Testis (tissue), 2 donors: ENCODE measurements at regions not wholly inside any gene's neighbourhood (a gene's known extent, or its start where the extent isn't known, plus 50 kb on each side); places are given as distances from the start of the nearest gene placed in this dataset.

Experiments
- DNase-seq: peaks from one replicate; pipeline ENCODE4 v3.0.0-alpha.2; 2019
- H3K27ac ChIP-seq, 2 donors: fragments of 200-600 bp; sonication (generic); one replicate each; pipeline ENCODE4 v1.5.1; 2019
- H3K27me3 ChIP-seq: fragments of 200-600 bp; sonication (generic); one replicate; pipeline ENCODE4 v1.5.1; 2019
- H3K36me3 ChIP-seq: fragments of 200-600 bp; sonication (generic); one replicate; pipeline ENCODE4 v1.5.1; 2017; ENCODE audit warnings: low read depth; ENCODE audit errors: missing control alignments
- H3K4me1 ChIP-seq: fragments of 200-600 bp; sonication (generic); one replicate; pipeline ENCODE4 v1.5.1; 2019
- H3K4me3 ChIP-seq, 2 donors: fragments of 200-600 bp; sonication (generic); one replicate each; pipeline ENCODE4 v1.5.1; 2017 to 2019
- H3K9me3 ChIP-seq: fragments of 200-600 bp; sonication (generic); one replicate; pipeline ENCODE4 v1.5.1; 2017
- CTCF ChIP-seq, 3 experiments: fragments of 450-650 bp in 2 of 3; fragments of 200-600 bp in 1 of 3; sonication (generic) in 1 of 3; IDR thresholded peaks; one replicate each; pipeline ENCODE4 v1.5.1; 2016 to 2019; ENCODE audit warnings: antibody characterized with exemption in 3 of 3, mild to moderate bottlenecking in 2 of 3, moderate library complexity in 1 of 3
- POLR2A ChIP-seq: fragments of 450-650 bp; IDR thresholded peaks from one replicate; pipeline ENCODE4 v1.6.1; 2017; ENCODE audit warnings: antibody characterized with exemption, mild to moderate bottlenecking, moderate library complexity
- WGBS, 2 donors: methylation state at CpG; one replicate each; pipeline ENCODE4 v1.1.5; 2018; 5-methylcytosine and 5-hydroxymethylcytosine counted together
- intact Hi-C: fragments of 100-400 bp; cut with DNase I; formaldehyde crosslinking; loops from one replicate; pipeline ENCODE4 v1.15.1; 2023; ENCODE audit warnings: low total_unique reads

DNA sequence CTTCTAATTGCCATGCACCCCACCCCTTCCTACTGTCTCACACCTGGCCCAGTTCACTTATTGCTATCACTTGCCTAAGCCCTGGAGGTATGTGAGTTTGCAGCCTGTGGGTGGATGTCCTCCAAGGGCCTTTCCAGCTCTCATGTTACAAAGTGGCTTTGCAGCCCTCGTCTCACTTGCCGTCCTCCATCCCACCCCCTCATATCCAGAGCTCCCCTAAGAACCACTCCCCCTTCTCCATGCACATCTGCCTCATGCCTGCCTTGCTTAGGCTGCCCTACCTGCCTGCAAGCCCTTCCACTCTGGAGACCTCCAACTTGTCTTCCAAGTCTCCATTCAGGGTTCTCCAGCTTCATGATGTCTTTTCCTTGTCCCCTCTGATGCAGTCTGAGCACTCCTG lies 119.4 kb upstream of the NLRP1 start:
- H3K4me1 ChIP-seq, result no peaks in the 10 kb centered on the region
- H3K36me3 ChIP-seq, result no peaks in the 10 kb centered on the region
- TF ChIP-seq CTCF (IDR thresholded peaks at IDR 0.05), result no peak
- no peak for TF ChIP-seq POLR2A
- WGBS, 2 donors, result 31 to 44% methylated on average over 2 of the region's 2 CpGs
- no peak overlapping the region for H3K4me3 ChIP-seq
- no peaks in the 10 kb centered on the region for H3K9me3 ChIP-seq
- DNase-seq, result no peak
- intact Hi-C loops, result no loop called here
- no peak overlapping the region for H3K27ac ChIP-seq
- no peaks in the 10 kb centered on the region for H3K27me3 ChIP-seq

DNA sequence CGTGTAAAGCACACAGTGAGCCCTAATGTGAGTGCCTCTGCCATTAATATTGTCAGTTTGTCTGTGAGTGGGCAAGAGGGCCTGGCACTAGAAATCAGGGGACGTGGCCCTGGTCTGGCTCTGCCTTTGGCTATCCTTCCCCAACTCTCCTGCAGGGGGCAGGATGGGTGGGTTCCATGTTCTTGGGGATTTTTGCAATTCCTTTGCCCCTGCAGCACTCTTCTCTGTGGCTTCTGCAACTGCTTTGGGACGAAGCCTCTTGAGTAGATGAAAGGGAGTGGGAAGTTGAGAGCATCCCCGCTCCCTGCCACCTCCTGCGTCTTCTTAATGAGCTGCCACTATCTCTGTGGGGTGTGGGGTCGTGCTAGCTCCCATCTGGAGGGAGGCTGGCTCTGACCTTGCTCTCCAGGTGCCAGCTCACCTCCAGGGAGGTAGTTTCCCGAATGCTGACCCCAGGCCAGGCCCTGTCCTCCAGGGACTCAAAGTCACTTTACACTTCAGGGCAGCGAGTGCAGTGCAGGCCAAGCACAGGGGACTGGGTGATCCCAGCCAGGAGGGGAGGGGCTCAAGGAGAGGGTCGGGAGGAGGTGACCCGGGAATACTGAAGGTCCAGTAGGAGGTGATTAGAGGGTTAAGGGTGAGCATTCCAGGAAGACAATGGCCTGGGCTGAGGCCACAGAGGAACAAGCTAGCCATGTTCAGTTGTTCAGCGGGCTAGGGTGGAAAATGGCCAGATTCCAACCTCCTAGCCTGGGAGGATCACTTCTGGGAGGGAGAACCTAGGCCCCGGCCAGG lies 121.0 kb upstream of the NLRP1 start:
- intact Hi-C loops, result no loop called here
- H3K36me3 ChIP-seq, result no peaks in the 10 kb centered on the region
- DNase-seq, result no peak
- TF ChIP-seq CTCF (IDR thresholded peaks at IDR 0.05), result no peak
- no peak for TF ChIP-seq POLR2A
- H3K4me3 ChIP-seq, result no peak overlapping the region
- no peaks in the 10 kb centered on the region for H3K4me1 ChIP-seq
- whole genome bisulfite sequencing, 2 donors, result 55% methylated on average over 8 to 12 of the region's 12 CpGs
- no peak overlapping the region for H3K27ac ChIP-seq
- H3K9me3 ChIP-seq, result no peaks in the 10 kb centered on the region
- H3K27me3 ChIP-seq, result no peaks in the 10 kb centered on the region

GRCh38 chr17:5705876-5706576 lies 121.7 kb upstream of the NLRP1 start:
- Histone ChIP-seq H3K4me1 (no peaks in the 10 kb centered on the region), H3K9me3 (no peaks in the 10 kb centered on the region), H3K4me3 (no peak overlapping the region), H3K27ac (no peak overlapping the region), H3K36me3 (no peaks in the 10 kb centered on the region), H3K27me3 (no peaks in the 10 kb centered on the region)
- intact Hi-C loops, result no loop called here
- no peak for DNase-seq
- no peak for TF ChIP-seq CTCF (IDR thresholded peaks at IDR 0.05)
- no peak for TF ChIP-seq POLR2A
- WGBS, 2 donors, result 93 to 98% methylated on average over 8 to 10 of the region's 10 CpGs

DNA sequence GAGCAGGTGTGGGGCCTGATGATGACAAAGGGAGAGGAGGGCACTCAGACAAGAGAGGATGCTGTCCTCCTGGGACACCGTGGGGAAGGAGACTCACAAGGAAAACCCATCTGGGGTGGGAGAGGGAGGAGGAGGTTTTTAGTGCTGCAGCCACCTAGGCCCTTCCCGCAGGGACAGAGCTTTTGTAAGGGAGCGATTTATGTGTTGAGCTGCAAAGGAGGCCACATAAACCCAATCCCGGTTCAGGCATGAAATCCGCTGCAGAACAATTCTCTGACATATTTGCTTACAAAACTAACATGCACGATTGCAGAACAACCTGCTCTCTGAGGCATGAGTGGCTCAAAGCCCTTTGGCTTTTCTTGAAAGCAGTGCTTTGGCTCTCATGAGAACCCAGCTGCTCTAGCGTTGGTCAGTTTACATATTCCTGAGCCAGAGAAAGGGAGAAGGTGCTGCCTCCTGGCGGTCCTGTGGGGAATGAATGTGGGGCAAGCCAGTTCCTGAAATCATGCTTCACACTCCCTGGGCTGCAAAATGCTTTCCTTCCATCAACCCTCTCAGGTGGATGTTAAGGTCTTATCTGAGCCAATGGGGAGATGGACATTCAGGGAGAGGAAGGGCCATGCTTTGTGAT lies 122.4 kb upstream of the NLRP1 start:
- Histone ChIP-seq H3K4me3 (no peak overlapping the region), H3K4me1 (no peaks in the 10 kb centered on the region), H3K27ac (no peak overlapping the region), H3K9me3 (no peaks in the 10 kb centered on the region), H3K36me3 (no peaks in the 10 kb centered on the region), H3K27me3 (no peaks in the 10 kb centered on the region)
- TF ChIP-seq POLR2A, result no peak
- peak; percentile 12 to 51 (median 50) for TF ChIP-seq CTCF (IDR thresholded peaks at IDR 0.05)
- DNase-seq, result peak; percentile 61
- intact Hi-C loops, result no loop called here
- 47 to 51% methylated on average over 7 to 8 of the region's 8 CpGs for WGBS, 2 donors
